Left cardiac atrium (tissue), 4 donors: ENCODE measurements at regions not wholly inside any gene's neighbourhood (a gene's known extent, or its start where the extent isn't known, plus 50 kb on each side); places are given as distances from the start of the nearest gene placed in this dataset.

Experiments
- ATAC-seq, 2 donors: fragments of 200-7000 bp; cut with Tn5 transposase; one replicate each; pipeline ENCODE4 v1.9.1; 2020; ENCODE audit warnings: mild to moderate bottlenecking in 2 of 2, moderate library complexity in 2 of 2
- DNase-seq: peaks from one replicate; pipeline ENCODE4 v3.0.0-alpha.2; 2020
- intact Hi-C, 2 donors: fragments of 100-400 bp; cut with DNase I; formaldehyde crosslinking; loops; one replicate each; pipeline versions ENCODE4 v1.14.1 to v1.15.1; 2022 to 2023
- donor health status: DM: no; HTN: yes; CAD: no.
- donor health status: DM: no; HTN: yes; CAD: no; lungs with severe emphysema.
- donor health status: DM: yes; HTN: yes; CAD: no.
- donor health status: Dilated cardiomyopathy.

DNA sequence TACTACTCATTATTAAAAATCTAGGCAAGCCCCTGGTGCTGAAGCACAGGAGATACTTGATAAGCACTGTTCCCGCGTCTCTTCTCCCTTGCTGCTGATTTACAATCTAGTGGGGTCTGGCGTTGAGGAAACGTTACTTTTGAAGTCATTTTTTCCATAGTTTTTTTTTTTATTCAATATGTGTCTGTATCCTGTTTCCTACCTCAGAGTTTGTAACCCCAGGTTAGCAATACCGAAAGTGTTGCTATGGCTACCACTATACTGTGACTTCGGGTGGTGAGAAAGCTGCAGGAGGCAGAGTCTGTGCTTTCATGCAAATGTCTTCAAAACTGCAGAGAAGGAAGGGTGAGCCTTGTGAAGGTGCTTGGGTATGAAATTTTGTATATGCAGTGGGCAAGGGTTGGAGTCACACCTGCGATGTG lies 458.8 kb upstream of the GHITM start:
- intact Hi-C loops: no loop called here

DNA sequence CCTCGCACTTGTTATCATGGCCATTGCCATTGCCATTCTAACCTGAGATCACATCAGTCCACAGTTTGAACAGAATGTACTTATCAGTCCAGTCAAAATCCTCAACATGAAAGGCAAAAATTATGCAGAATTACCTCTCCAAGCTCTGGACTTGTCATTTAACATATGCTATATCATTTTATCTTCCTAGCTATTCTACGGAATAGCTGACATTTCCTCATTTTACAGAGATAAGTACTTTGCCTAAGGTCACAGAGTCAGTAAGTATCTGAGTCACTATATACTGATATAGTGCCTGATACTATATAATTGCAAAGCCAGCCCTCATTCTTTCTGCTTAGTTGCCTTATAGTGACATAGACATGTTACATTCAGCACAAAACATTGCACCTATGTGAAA lies 456.9 kb upstream of the GHITM start:
- DNase-seq: no peak
- intact Hi-C loops: no loop called here
- no peak for ATAC-seq

More for the DNA sequence above, 458.8 kb upstream of the GHITM start:
- DNase-seq (no peak), ATAC-seq (no peak)

DNA sequence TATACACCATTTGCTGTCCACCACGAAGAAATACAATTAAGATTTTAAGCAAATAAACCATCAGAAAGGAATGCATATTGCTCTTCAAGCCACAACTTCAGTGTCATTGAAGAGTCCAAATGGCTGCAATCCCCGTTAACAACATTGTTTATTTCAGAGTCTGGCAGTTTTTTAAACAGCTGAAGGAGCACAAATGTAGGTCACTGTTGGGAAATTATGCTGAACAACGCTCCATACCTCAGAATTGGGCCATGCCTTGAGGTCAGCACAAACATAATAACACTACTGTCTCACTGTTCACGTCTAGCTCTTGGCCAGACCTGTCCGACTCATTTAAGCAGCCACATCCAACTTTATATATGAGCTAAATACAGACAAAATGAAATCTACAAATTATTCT lies 453.9 kb upstream of the GHITM start:
- intact Hi-C loops: no loop called here
- DNase-seq: no peak
- ATAC-seq: peak in 1 of 2 donors; percentile 84

DNA sequence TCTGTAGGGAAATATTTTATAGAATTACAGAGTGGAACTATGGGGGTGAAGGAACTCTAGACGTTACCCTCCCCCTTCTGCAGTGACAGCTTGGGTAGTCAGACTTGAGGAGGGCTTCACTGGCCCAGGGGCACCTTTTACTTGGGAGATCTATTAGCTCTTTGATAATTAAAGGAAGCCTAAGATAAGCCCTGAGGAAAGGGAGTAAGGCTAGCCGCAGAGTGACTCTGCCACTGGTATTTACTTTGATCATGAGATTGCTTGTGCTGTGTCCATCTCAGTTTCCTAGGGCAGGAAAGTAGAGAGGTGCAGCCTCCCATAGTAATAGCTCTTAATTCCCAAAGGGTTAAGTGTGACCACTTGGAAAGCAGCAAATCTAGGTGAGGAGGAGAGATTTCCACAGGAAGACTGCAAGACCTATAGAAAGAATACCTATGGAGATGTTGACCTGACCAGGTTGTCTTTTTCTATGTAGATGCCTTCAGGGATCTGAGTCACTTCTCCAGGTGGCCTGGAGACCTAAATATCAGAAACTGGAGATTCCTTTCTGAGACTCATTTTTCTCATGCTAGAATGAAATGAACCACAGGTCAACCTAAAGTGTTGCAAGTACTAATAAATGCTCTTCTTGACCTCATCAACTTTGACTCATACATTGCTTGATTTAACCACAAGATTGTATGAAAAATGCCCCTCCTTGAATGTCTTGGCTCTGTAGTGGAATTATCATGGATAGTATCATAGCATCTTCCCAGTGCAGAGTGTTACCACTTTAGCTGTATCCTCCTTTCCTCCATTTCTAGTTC lies 447.3 kb upstream of the GHITM start:
- ATAC-seq (no peak), DNase-seq (no peak)
- intact Hi-C loops: no loop called here

DNA sequence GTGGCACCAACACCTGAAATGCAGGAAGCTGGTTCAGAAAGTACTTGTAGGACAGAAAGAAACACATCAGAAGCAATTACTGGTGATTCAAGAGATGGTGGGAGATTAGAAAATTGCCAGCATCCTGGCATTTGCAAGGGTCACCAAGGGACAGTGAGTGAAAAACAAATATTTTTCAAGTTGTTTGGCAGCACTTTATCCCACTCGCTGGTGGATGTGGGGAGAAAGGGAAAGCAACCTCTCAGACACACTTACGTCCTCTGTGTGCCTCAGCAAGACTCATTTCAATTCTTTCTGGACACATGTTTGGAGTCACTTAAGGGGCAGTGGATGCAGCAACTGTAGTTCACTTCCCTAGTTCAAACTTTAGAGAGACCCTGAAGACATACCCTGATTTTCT lies 440.4 kb upstream of the GHITM start:
- ATAC-seq (no peak), DNase-seq (no peak)
- intact Hi-C loops: no loop called here

DNA sequence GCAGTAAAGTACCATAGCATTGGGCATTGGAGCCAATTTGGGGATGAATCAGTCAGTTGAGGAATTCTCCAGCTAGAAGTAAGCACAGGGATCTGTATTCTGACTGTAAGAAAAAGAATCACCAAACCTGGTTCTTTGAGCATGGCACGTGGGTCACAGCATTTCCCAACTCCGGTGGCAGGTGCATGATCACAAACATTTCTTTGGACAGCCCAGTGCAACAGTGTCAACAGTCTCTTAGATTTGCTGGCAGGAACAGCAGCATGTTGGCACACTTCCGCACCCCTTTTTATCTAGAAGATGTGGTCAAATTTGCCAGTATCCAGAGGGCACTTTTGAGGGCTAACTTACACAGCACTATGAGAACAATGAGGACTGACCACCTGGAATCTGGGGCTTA lies 437.5 kb upstream of the GHITM start:
- intact Hi-C loops: no loop called here
- DNase-seq (no peak), ATAC-seq (no peak)

DNA sequence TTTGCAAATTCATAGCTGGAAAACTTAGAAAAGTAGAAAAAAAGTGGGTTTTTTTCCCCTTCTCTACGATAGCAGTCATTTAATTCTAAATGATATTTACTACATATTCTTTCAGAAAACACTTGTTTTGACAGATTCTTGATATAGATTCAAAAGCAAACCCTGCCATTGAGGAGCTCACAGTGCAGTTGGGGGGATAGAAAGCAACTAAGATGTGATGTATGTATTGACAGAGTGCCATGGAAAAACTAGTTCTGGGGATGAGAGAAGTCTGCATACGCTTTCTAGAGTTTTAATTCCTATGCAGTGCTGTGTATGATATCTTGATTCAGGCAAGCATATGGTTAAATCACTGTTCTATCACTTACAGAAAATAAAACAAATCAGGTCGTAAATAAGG lies 436.6 kb upstream of the GHITM start:
- ATAC-seq (no peak), DNase-seq (no peak)
- intact Hi-C loops: no loop called here

DNA sequence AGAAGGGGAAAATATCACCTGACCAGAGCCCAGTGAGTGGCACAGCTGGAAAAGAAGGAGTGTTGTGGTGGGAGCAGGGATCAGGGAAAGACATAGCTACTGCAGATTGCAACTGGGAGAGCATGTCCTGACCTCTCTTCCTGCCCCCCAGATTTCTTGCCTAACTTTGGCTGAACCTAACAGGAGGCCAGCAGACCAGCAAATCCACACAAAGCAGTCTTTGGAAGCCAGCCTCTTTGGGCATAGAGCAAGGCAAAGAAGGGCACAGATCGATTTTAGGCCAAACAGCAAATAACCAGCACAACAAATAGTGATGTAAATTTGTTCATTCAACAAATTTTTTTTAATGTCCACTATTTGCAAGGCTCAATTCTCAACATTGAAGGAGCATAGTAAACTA lies 433.2 kb upstream of the GHITM start:
- DNase-seq: no peak
- no peak for ATAC-seq
- intact Hi-C loops: no loop called here

DNA sequence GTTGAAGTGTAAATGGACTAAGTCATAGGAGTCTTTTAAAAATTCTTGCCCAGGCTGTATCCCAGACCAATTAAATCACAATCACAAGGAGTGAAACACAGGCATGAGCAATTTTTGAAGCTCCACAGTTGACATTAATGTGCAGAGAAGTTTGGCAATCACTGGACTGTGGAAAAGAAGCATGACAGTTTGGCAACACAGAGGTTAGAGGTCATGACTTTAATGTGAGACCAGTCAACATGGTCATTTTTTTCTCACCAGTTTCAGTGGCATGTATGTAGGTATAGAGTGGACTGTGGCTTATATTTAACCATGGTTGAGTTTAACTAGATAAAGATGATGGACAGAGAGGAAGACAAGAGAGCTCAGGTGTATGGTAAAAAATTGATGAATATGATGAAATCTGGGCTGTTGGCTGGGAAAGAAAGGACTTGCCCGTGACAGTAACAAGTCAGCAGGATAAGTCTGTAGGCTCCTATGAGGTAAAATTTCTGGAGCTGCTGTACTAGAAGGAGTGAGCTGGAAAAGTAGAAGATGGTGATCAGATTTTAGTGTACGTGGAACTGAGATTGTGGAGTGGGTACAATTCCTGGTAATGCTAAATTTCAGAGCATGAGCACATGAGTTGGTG lies 432.2 kb upstream of the GHITM start:
- ATAC-seq (no peak), DNase-seq (no peak)
- intact Hi-C loops: no loop called here

DNA sequence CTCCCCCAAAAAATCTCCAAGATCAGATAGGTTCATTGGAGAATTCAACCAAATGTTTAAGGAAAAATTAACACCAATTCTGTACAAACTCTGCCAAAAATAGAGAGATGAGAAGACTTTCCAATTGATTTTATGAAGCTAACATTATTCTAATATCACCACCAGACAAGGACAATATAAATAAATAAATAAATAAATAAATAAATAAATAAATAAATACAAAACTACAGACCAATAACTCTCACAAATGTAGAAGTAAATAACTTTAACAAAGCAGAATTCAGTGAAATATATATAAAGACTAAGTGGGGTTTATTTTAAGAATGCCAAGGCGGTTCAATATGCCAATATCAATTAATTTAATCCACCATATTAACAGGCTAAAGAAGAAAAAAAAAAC lies 425.9 kb upstream of the GHITM start:
- DNase-seq (no peak), ATAC-seq (no peak)
- intact Hi-C loops: no loop called here

DNA sequence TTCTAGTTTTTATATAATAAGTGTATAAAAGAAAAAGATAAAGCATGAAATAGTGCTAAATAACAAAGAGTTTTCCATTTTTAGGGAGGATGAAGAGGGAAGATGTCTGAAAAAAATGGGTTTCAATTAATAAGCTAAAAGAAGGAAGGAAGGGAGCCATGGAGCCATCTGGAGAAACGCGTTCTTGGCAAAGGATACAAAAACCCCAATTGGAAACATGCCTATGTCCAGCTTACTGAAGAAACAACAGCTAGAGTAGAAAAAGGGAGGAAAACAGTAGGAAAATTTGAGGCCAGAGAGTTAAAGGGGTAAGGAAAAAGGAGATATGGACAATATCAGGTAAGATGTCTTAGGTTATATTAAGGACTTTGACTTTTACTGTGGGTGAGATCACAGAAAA lies 416.2 kb upstream of the GHITM start:
- ATAC-seq (peak in 1 of 2 donors; percentile 36), DNase-seq (no peak)
- intact Hi-C loops: no loop called here

DNA sequence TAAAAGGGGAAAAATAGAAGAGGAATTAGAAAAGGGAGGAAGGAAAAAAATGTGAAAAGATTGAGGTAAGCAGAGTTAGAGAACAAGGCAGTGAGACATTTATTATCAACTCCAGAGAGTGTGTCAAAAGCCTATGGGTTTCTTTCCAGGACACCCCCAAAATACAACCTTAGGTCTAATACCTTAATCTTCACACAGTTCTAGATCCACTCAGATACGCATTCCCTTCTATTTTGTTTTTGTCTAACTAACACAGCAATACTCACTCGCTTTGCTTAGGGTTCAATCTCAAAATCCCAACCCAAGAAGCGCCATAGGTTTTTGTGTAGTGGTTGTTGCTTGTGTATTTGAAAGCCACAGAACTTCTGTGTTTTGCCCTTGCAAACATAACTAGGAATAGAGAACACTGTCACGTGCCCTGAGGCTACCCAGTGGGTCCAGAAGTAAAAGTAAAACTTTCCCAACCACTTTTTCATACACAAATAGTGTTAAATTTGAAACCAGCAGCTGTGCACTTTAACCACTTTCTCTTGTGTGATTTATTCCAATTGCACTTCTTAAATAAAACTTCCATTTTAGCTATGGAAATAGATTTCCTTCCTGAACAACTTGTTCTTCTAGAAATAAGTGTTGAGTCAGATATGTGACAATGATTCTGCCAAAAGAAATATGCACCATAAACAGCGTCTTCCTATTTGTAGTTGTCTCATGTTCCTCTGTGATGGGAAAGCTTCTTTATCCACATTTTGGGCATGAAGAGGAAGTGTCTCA lies 414.7 kb upstream of the GHITM start:
- intact Hi-C loops: no loop called here
- peak in 1 of 2 donors; percentile 33 for ATAC-seq

DNA sequence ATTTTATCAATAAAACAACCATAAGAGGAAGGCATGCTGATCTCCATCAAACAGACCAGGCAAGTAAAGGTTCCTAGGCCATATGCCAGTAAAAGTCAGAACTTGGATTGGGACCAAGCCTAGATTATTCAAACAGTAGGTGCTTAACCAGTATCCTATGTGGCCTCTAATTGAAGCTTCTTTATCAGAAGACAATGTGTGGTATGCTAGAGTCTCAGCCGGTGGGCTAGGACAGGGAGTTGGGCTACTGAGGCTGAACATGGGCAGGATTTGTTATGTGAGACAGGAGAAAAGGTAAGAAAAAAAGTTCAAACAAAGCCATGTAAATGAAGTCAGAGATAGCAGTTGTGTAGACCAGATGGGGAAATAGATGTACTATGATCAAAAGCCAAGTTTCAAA lies 413.7 kb upstream of the GHITM start:
- DNase-seq (no peak), ATAC-seq (no peak)
- intact Hi-C loops: no loop called here

More for the DNA sequence above, 414.7 kb upstream of the GHITM start:
- DNase-seq: no peak

DNA sequence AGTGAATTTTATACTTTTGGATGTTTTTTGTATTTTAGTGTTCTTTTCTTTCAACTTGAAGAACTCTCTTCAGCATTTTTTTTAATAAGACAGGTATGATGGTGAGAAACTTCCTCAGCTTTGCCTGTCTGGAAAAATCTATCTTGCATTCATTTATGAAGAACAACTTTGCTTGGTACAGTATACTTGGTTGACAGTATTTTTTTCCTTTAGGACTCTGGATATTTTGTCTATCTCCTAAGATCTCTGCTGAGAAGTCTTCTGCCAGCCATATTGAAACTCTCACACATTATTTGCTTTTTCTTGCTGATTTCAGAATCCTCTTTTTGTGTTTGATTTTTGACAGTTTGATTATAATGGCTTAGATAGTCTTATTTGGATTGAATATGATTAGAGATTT lies 405.0 kb upstream of the GHITM start:
- ATAC-seq (no peak), DNase-seq (no peak)
- intact Hi-C loops: no loop called here

DNA sequence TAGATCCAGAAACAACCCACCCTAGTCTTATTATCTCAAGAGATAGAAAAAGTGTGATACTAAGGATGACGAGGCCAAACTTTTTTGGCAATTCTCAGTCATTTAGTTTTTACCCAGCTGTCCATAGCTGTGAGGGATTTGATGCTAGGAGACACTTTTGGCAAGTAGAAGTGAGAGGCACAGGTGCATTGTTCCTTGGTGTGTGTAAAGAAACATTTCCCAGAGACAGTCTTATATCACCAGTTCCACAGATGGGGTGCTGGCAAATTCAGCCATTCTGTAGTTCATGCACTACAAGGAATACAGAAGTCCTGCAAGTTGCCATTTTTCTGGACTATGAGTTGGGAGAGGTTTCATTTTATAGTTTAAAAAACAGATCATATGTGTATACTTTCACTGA lies 403.3 kb upstream of the GHITM start:
- no peak for ATAC-seq
- intact Hi-C loops: no loop called here

DNA sequence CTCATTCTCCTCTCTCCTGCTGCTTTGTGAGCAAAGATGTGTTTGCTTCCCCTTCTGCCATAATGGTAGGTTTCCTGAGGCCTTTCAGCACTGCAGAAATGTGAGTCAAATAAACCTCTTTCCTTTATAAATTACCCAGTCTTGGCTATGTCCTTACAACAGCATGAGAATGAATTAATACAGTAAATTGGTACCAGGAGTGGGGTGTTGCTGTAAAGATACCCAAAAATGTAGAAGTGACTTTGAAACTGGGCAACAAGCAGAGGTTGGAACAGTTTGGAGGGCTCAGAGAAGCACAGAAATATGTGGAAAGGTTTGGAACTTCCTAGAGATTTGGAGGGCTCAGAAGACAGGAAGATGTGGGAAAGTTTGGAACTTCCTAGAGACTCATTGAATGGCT lies 388.7 kb upstream of the GHITM start:
- intact Hi-C loops: no loop called here
- ATAC-seq: no peak
- no peak for DNase-seq

More for the DNA sequence above, 403.3 kb upstream of the GHITM start:
- DNase-seq: no peak

DNA sequence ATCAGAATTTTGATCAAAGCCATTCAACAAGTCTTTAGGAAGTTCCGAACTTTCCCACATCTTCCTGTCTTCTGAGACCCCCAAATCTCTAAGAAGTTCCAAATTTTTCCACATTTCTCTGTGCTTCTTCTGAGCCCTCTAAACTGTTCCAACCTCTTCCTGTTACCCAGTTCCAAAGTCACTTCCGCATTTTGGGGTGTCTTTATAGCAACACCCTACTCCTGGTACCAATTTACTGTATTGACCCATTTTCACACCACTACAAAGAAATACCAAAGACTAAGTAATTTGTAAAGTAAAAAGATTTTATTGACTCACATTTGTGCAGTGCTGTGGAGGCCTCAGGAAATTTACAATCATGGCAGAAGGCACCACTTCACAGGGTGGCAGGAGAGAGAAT lies 385.8 kb upstream of the GHITM start:
- intact Hi-C loops: no loop called here
- DNase-seq (no peak), ATAC-seq (no peak)

DNA sequence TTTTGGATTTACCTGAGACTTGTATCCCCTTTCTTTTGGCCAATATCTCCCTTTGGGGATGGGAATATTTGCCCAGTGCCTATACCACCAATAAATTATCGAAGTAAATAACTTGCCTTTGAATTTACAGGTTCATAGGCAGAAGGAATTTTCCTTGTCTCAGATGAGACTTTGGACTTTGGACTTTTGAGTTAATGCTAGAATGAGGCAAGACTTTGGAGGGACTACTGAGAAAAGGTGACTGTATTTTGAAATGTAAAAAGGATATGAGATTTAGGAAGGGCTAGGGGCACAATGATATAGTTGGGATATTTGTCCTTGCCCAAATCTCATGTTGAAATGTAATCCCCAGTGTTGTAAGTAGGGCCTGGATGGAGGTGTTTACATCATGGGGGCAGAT lies 384.5 kb upstream of the GHITM start:
- no peak for ATAC-seq
- intact Hi-C loops: no loop called here
- DNase-seq: no peak

DNA sequence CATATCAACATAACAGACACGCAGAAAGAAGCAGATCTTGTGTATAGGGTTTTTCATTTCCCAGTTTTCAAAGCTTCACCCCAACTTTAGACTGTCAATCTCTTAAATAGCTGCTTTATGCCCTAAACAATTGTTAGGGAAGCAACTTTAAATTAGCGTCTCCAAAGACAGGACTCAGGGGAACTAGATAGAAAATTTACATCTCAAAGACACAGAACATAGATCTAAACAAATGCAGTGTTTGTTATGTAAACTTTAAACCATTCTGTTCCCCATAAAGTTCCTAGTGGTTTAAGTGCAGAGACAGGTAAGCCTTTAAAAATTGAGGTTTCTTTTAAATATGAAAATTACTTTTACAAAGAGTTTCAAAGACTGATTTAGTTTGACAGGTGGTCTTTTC lies 379.2 kb upstream of the GHITM start:
- no peak for DNase-seq
- ATAC-seq: no peak
- intact Hi-C loops: no loop called here

DNA sequence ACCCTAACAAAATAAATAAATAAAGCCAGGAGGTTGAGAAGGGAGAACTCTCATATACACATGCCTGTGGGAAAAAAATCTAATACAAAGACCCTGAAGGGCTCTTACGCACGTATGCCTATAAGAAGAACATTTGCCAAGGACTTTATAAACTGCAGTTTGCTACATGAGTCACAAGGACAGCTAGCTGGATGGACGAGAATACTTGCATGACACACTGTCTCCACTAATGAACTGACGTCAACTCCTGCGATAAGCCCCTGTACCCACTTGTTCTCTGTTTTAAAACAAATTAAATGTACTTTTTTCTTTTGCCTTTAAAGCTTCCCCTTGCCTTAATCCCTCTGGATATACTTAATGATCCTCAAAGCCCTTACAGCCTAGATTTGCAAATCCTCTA lies 374.6 kb upstream of the GHITM start:
- DNase-seq (no peak), ATAC-seq (peak in 1 of 2 donors; percentile 83)
- intact Hi-C loops: no loop called here
